G401 (cell line): ENCODE measurements at regions not wholly inside any gene's neighbourhood (a gene's known extent, or its start where the extent isn't known, plus 50 kb on each side); places are given as distances from the start of the nearest gene placed in this dataset.
A peak's percentile ranks its signal among the peaks of the same experiment; 100 is the strongest.

ENCODE experiments used
- DNase-seq: peaks from one replicate; pipeline ENCODE4 v3.0.0-alpha.2; 2015; ENCODE audit warnings: low spot score
- in situ Hi-C: cut with HindIII; loops from 2 replicates; pipeline ENCODE4 v1.10.0; 2016; ENCODE audit warnings: low sequenced_read_pairs, mixed read lengths

DNA sequence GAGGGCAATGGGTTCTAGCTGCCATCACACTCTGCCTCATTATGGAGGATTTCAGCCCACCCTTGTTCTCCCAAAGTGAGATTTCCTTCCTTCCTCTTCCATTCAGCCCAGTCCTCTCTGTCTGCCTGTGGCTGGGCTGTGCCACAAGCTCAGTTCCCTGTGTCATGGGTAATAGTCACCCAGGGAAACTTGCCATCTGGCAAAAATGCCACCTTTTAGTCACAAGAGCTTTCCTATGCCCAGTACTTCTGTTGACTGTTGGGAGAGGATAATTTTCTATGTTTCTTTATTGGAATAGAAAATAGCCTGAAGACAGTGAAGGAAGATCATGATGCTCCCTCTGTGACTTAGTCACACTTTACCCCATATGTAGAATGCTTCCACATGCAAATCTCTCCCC, 71.4 kb downstream of the TLR4 start:
- in situ Hi-C loops, result no loop called here

DNA sequence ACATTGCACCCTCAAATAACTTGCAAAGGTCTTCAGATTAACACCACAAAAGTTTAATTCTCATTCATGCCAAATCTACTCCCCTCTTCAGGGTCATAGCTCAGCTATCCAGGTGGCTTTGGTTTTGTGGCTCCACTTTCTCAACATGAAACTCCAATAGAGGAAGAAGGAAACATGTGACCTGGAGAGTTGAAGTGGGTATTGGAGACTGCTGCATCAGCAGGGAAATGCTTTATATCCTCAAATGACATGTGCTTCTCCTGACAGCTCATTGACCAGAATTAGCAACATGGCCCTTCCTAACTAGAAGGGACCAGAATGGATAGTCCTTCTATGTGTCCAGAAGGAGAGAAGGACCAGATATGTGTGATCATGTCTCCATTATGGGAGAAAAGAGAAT, 73.6 kb downstream of the TLR4 start:
- no peak for DNase-seq
- in situ Hi-C loops, result no loop called here

More for the DNA sequence above, 71.4 kb downstream of the TLR4 start:
- DNase-seq, result peak; percentile 37

DNA sequence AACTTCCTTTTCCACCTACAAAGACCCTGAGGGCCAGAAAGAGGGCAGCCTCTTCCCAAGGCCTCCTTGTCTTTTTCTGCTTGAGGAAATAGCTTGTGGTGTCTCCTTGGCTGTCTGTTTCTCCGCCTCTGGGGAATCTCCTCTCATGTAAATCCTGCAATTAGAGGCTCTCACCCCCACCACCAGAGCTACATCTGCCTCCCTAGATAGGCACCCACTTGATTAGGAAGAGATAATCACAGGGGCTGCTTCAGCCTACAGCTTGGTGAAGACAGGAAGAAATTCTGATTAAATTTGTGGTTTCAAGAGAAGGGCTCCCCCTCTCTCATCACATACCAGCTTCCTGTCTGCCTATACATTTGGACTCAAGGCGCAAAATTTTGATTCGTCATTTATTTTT, 75.6 kb downstream of the TLR4 start:
- in situ Hi-C loops, result no loop called here
- no peak for DNase-seq

- DNase-seq, result peak; percentile 88
- in situ Hi-C loops, result no loop called here
Measured at GRCh38 chr9:117782931-117783788, 79.0 kb downstream of the TLR4 start.

GRCh38 chr9:117783828-117784227, 79.6 kb downstream of the TLR4 start:
- in situ Hi-C loops, result no loop called here
- no peak for DNase-seq

DNA sequence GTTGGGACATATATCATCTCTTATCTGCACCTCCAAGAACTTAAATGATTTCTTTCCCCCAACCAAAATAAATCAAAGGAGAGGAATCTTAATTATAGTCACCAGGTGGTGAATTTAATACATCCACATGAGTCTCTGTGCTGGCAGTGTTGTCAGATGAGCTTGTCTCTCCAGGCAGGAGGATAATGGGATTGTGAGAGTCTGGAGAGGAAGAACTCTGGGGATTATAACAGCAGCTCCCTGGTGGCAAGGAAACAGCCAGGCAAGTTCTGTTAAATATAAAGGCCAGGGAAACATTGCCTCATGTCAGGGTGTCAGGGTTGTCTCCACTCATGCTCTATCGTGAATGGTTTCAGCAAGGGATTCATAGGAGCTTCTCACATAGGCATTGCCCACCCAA, 80.8 kb downstream of the TLR4 start:
- in situ Hi-C loops, result no loop called here
- no peak for DNase-seq

- in situ Hi-C loops, result no loop called here
- no peak for DNase-seq
Measured at GRCh38 chr9:117787746-117788145, 83.5 kb downstream of the TLR4 start.

DNA sequence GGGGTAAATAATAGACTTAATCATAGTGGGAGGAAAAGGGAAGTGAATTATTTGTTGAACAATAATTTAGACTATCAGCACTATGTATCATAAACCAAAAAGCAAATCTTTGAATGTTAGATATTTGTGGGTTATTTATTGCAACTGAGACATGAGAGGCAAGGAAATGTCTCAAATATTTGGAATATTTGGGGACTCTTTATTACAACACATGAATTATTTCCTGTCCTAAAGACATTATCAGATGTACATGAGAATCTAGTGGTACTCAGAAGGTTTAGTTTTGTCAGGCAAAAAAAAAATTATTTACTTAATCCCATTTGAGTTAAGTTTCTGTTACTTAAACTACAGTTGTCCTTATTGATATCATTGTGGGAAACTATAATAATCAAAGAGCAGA, 91.1 kb downstream of the TLR4 start:
- in situ Hi-C loops, result no loop called here
- no peak for DNase-seq

GRCh38 chr9:117796681-117797080, 92.5 kb downstream of the TLR4 start:
- no peak for DNase-seq
- in situ Hi-C loops, result no loop called here

GRCh38 chr9:117800389-117800788, 96.2 kb downstream of the TLR4 start:
- no peak for DNase-seq
- in situ Hi-C loops, result no loop called here

- in situ Hi-C loops, result no loop called here
Measured at GRCh38 chr9:117809751-117810150, 105.5 kb downstream of the TLR4 start.

GRCh38 chr9:117815315-117815714, 111.1 kb downstream of the TLR4 start:
- in situ Hi-C loops, result no loop called here
- DNase-seq, result no peak

More at GRCh38 chr9:117809751-117810150, 105.5 kb downstream of the TLR4 start:
- DNase-seq, result no peak

- in situ Hi-C loops, result no loop called here
- no peak for DNase-seq
Measured at GRCh38 chr9:117815948-117816347, 111.7 kb downstream of the TLR4 start.

DNA sequence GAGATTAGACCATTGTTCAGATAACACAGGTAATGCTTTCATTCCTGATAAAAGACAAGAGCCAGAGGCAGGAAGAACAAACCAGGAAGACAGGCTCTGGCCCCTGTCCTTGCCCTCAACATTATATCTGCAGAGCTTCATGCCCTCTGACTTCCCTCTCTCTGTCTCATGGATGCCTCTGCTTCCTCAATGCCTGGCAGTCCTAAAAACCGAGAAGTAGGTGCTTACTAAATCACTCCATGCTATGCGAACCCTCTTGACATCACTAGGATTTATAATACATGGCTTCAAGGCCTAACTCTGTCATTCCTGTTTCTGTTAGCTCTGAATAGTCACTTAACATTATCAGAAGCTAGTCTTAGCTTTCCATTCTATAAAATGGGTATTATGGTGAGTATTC, 117.8 kb downstream of the TLR4 start:
- in situ Hi-C loops, result no loop called here
- DNase-seq, result no peak

DNA sequence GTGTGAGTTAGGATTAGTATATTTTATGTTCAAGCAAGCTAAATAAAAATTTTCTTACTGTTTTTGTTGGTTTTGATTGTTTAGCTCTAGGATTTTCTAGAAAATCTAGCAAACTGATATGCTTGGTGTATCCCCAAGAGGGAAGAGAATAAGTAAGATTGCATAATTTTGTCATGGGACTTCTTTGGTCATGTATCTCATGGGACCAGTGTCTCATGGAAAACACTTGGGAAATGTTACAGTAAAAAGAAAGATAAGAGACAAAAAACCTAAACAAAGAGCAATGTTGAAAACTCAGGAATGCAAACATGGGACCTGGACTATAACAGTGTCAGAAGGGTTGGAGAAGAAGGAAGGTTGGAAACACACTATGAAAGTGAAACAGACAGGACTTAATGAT, 119.4 kb downstream of the TLR4 start:
- no peak for DNase-seq
- in situ Hi-C loops, result no loop called here

- no peak for DNase-seq
- in situ Hi-C loops, result no loop called here
Measured at GRCh38 chr9:117825609-117826347, 121.6 kb downstream of the TLR4 start.

DNA sequence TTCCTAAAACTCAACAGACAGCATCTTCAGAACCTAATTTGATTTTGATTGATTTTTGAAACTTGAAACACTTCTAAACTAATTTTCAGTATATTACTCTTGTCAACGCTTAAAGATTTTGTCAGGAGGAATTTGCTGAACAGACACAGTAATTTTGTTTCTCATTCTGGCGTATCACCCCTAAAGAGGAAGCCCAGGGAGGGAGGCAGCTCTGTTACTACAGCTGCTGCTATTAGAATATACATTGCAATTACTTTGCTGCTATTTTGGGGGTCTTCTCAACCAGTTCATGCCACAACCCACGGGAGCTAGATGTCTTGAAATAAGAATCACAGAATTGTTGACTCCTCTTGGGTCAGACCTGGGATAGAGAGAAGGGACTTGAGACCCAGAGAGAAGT, 122.6 kb downstream of the TLR4 start:
- in situ Hi-C loops, result no loop called here
- DNase-seq, result no peak

GRCh38 chr9:117827456-117827855, 123.3 kb downstream of the TLR4 start:
- in situ Hi-C loops, result no loop called here
- no peak for DNase-seq

- in situ Hi-C loops, result no loop called here
- DNase-seq, result no peak
Measured at GRCh38 chr9:117828466-117828865, 124.3 kb downstream of the TLR4 start.

GRCh38 chr9:117835798-117836197, 131.6 kb downstream of the TLR4 start:
- in situ Hi-C loops, result no loop called here

DNA sequence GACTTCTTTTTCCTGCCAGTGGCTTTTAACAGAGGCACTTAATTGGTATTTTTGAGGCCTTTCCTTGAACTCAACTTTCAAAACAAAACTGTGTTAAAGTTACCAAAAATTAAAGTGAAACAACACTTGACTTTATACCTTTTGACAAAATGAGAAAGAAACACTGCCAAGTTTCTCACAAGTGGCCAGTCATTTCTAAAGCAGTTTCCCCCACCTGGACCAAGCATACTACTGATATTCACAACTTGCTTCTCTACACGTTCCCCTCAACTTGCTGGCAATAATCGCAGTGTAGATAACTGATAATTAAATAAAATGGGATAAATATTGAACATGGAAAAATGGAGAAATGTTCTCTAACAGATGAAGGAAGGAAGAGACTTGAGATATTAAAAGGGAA, 135.7 kb downstream of the TLR4 start:
- DNase-seq, result no peak

More at GRCh38 chr9:117835798-117836197, 131.6 kb downstream of the TLR4 start:
- DNase-seq, result no peak

More for the DNA sequence above, 135.7 kb downstream of the TLR4 start:
- in situ Hi-C loops, result no loop called here
